ENCODE measurements at regions not wholly inside any gene's neighbourhood (a gene's known extent, or its start where the extent isn't known, plus 50 kb on each side); places are given as distances from the start of the nearest gene placed in this dataset.

- Histone ChIP-seq H2AFZ (no peak overlapping the region), H3K79me2 (replicated peaks; ENCODE audit: insufficient read depth) (no peaks in the 10 kb centered on the region), H3K27ac (ENCODE audit: low read depth) (no peak overlapping the region), H4K20me1 (replicated peaks; ENCODE audit: insufficient read depth) (no peaks in the 10 kb centered on the region), H3K27me3 (ENCODE audit: insufficient read depth) (no peaks in the 10 kb centered on the region), H3K4me1 (ENCODE audit: insufficient read depth) (0 out of 2 replicates have a peak, but pooled peaks cover 6% of the 10 kb centered on the region), H3K9me2 (ENCODE audit: insufficient read depth) (0 out of 2 replicates have a peak, but pooled peaks cover 11% of the 10 kb centered on the region), H3K4me3 (no peak overlapping the region), H3K36me3 (ENCODE audit: insufficient read depth) (no peaks in the 10 kb centered on the region), H3F3A (replicated peaks; ENCODE audit: low read depth) (no peaks in the 10 kb centered on the region), H3K4me2 (no peak overlapping the region)
- DNase-seq (ENCODE audit: low spot score), result no peak
- Mint-ChIP-seq H3K4me3 (no peak overlapping the region), H3K4me1 (no peaks in the 10 kb centered on the region), H3K36me3 (ENCODE audit: low read depth) (peaks cover 3% of the 10 kb centered on the region; the same call in 1 of the 3 replicates), H3K27me3 (ENCODE audit: insufficient read depth, low read depth, poor library complexity) (peaks cover 1% of the 10 kb centered on the region), H3K9me3 (no peaks in the 10 kb centered on the region), H3K27ac (no peak overlapping the region)
- TF ChIP-seq ZNF114 (CRISPR knock-in tag; IDR thresholded peaks at IDR 0.05) (no peak), REST (IDR thresholded peaks at IDR 0.05; ENCODE audit: unreplicated experiment) (no peak), EZH2 (IDR thresholded peaks at IDR 0.05; ENCODE audit: low read depth, unreplicated experiment) (no peak), CTCF (conservative IDR thresholded peaks at IDR 0.05; ENCODE audit: low read depth in 2 of 2) (no peak), JUNB (IDR thresholded peaks at IDR 0.05; ENCODE audit: unreplicated experiment) (no peak), EZH2phosphoT487 (IDR thresholded peaks at IDR 0.05; ENCODE audit: unreplicated experiment) (no peak), NANOG (IDR thresholded peaks at IDR 0.05; ENCODE audit: borderline replicate concordance) (no peak), CREB1 (CRISPR knock-in tag; IDR thresholded peaks at IDR 0.05; ENCODE audit: low read depth) (no peak)
- TF ChIP-seq, protein P1, sequence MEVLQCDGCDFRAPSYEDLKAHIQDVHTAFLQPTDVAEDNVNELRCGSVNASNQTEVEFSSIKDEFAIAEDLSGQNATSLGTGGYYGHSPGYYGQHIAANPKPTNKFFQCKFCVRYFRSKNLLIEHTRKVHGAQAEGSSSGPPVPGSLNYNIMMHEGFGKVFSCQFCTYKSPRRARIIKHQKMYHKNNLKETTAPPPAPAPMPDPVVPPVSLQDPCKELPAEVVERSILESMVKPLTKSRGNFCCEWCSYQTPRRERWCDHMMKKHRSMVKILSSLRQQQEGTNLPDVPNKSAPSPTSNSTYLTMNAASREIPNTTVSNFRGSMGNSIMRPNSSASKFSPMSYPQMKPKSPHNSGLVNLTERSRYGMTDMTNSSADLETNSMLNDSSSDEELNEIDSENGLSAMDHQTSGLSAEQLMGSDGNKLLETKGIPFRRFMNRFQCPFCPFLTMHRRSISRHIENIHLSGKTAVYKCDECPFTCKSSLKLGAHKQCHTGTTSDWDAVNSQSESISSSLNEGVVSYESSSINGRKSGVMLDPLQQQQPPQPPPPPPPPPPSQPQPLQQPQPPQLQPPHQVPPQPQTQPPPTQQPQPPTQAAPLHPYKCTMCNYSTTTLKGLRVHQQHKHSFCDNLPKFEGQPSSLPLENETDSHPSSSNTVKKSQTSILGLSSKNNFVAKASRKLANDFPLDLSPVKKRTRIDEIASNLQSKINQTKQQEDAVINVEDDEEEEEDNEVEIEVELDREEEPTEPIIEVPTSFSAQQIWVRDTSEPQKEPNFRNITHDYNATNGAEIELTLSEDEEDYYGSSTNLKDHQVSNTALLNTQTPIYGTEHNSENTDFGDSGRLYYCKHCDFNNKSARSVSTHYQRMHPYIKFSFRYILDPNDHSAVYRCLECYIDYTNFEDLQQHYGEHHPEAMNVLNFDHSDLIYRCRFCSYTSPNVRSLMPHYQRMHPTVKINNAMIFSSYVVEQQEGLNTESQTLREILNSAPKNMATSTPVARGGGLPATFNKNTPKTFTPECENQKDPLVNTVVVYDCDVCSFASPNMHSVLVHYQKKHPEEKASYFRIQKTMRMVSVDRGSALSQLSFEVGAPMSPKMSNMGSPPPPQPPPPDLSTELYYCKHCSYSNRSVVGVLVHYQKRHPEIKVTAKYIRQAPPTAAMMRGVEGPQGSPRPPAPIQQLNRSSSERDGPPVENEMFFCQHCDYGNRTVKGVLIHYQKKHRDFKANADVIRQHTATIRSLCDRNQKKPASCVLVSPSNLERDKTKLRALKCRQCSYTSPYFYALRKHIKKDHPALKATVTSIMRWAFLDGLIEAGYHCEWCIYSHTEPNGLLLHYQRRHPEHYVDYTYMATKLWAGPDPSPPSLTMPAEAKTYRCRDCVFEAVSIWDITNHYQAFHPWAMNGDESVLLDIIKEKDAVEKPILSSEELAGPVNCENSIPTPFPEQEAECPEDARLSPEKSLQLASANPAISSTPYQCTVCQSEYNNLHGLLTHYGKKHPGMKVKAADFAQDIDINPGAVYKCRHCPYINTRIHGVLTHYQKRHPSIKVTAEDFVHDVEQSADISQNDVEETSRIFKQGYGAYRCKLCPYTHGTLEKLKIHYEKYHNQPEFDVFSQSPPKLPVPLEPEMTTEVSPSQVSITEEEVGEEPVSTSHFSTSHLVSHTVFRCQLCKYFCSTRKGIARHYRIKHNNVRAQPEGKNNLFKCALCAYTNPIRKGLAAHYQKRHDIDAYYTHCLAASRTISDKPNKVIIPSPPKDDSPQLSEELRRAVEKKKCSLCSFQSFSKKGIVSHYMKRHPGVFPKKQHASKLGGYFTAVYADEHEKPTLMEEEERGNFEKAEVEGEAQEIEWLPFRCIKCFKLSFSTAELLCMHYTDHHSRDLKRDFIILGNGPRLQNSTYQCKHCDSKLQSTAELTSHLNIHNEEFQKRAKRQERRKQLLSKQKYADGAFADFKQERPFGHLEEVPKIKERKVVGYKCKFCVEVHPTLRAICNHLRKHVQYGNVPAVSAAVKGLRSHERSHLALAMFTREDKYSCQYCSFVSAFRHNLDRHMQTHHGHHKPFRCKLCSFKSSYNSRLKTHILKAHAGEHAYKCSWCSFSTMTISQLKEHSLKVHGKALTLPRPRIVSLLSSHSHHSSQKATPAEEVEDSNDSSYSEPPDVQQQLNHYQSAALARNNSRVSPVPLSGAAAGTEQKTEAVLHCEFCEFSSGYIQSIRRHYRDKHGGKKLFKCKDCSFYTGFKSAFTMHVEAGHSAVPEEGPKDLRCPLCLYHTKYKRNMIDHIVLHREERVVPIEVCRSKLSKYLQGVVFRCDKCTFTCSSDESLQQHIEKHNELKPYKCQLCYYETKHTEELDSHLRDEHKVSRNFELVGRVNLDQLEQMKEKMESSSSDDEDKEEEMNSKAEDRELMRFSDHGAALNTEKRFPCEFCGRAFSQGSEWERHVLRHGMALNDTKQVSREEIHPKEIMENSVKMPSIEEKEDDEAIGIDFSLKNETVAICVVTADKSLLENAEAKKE (CRISPR knock-in tag; IDR thresholded peaks at IDR 0.05), result no peak
- no peak for ATAC-seq
These were observed 103.7 kb upstream of the EEA1 start for GRCh38 chr12:93032758-93033157.
